Ammon's horn (tissue), 1 donor: ENCODE measurements at regions not wholly inside any gene's neighbourhood (a gene's known extent, or its start where the extent isn't known, plus 50 kb on each side); places are given as distances from the start of the nearest gene placed in this dataset.
"Not testable (repeated sequence)": the region's sequence is repeated elsewhere in the genome, so short reads cannot be mapped to it uniquely, and the experiment has no call there.

ENCODE experiments used
- DNase-seq: peaks from one replicate; pipeline ENCODE4 v3.0.0-alpha.2; 2016; ENCODE audit warnings: low spot score

DNA sequence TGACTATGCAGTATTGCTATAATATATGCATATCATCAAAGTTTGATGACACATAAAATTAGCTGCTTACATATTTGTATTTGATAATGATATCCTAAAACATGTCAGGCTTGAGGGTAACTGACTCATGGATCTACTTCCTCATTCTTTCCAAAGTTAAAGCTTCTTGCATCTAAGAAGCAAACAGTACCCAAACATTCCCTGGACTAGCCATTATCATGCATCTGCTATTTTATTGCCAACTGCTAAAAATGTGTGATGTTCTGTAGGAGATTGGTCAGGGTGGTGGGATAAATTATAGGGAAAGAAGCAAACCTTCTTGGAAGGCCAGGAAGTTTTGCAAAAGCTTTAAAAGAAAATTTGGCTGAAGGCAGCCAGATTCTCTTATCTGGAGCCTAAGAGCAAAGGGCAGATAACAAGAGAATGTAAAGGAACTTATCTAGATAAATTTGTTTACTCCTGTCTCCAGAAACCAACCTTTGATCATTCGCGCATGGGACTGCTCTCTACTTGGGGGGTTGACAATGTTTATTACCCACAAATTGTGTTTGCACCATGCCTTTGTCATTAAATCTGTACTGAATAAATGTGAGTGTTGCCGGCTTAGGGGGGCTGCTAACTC, 604.1 kb upstream of the TLE4 start:
- DNase-seq, result no peak

DNA sequence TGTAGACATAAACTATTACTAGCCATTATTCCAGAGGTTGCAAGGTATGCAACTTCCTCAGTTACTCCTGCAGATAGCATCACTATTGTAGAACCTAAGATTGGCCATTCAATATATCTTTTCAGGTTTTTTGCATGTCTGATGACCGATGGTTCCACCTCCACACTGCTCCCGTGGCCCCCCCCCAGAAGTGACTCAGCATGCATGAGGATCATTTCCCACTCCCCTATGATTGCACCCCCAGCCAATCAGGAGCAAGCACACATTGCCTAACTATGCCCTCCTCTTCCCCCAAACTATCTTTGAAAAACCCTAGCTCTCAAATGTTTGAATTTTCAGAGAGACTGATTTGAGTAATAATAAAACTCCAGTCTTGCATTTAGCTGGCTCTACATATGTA, 601.4 kb upstream of the TLE4 start:
- no peak for DNase-seq

DNA sequence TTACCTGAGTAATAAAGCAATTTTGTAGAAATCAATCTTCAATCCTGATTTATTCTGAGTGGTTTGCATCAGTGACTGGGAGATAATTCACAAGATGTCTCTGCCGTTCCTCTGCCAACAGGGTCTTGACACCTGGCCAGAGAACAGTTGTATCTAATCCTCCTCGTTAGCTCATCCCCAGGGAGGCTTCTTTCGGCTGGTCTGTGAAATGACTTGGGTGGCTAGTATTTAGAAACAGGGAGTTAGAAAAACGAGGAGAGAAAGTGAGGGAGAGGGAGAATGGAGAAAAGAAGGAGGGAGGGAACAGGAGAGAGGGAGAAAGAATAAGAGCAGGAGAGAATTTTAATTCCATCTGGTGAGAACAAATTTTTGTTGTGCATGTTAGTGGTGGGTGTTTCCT, 600.2 kb upstream of the TLE4 start:
- no peak for DNase-seq

DNA sequence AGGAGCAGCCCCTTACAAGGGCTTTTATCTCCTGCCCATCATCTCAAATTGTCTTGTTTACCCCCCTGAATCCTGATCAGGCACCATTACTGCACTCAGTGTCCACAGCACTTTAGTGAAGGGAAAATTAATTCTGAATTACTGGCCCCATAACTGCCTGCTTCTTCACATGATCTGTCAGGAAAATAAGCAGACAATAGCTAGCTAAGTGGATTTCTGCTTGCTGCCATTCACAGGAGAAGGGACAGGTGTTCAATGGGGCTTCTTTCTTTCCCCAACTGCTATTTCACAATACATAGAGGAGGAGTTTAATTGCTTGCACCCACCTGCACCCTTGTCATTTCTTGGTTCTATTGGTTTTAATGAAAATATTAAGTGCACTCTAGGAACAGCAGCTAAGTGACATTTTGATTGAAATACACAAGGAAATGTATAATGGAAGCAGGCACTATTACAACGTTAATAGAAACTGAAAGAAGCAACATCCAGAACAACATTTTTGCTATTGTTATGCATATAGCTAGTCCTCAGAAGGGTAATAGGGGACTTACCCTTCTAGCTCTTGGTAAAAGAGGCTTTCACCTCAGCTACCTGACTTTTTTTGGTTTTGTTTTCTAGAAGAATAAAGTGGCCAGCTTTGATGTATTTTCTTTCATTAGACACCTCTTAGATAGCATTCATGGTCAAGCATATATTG, 599.3 kb upstream of the TLE4 start:
- DNase-seq, result no peak

DNA sequence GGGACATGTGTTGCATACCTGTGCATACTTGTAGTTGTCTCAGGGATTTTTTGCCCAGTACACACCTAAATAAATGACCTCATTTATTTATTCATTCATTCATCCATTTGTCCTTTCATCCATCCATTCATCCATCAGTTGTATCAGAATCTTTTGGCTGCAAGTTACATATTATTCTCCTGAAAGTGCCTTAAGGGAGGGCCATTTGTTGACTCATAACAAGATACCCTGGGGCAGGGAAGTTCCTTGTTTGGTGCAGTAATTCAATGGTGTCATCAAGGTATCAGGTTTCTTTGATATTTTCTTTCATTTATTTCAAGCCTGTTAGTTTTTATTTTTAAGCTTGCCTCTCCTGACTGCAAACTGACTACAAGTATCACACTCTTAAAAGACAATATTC, 597.9 kb upstream of the TLE4 start:
- DNase-seq, result no peak

DNA sequence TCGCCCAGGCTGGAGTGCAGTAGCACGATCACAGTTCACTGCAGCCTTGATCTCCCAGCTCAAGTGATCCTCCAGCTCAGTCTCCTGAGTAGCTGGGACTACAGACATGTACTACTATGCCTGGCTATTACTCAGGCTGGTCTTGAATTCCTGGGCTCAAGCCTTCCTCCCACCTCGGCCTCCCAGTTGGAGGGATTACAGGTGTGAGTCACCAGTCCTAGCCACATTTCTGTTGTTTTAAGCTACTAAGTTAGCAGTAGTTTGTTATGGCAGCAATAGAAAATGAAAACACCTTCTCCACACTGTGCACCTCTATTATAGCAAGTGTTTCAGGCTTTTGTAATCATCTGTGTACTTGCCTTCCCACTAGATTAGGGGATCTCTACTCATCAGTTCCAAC, 588.9 kb upstream of the TLE4 start:
- DNase-seq, result no peak

DNA sequence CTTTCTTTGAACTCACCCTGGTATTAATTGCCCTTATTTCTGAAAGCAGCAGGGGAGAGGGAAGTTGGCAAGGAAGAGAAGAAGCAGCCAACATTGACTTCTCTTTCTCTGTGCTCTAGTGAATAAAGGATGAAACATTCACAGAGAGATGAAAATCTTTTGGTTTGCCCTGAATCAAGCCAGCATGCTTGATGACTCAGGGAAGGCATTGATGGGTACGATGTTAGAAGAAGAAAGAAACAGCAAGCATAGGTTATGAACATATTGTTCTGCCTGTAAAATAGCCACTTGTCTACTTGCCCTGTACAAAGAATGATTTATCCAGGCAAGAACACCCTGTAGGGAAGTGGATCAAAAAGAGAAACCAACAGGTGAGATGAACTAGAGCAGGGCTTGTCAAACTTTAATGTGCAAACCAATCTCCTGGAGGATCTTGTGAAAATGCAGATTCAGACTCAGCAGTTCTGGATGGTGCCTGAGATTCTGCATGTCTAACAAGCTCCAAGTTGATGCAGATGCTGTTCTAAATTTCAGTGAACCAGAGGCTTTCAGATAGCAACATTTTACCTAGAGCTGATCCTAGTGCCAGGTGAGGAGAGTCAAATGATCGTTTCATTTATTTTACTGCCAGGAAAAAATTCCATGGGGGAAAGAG, 586.6 kb upstream of the TLE4 start:
- no peak for DNase-seq

DNA sequence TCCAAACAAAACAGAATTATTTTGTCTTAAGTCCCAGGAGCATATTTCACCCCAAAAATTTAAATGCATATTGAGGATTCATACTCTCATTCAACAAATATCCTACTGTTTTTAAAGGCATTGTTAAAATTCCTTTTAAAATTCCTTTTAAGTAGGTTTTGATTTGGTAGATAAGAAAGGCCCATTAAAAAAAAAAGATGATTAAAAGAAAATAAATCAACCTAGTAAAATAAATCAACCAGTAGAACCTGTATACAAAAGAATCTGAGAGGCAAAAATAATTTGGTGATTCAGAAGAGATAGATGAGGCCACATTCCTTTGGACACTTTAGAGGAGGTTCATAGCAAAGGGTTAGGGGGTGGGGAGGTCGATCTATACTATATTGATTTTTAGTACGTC, 585.3 kb upstream of the TLE4 start:
- DNase-seq, result no peak

DNA sequence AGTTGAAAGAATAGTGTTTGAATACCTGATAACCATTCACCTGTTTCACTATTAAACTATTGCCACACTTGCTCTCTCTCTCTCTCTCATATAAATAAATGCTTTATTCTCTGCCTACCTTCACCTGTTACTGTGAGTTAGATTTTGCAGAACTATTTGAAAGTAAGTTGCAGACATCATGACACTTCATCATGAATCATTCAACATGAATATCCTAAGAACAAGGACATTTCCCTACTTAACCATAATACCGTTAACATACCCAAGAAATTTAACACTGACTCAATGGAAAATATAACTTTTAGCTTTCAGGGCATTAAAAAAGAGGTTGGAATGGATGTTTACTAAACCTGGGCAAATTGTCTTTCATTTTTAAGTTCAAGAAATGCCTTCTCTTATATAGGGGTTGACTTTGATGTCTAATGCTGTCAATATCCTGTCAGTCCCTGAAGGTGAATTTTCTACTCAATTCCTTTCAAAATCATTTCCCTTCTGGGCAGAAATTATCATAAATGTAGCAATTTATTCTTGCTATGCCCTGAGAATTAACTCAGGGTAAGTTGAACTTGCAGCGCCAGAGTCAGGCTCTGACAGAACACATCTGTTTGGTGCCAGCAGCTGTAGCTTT, 582.6 kb upstream of the TLE4 start:
- no peak for DNase-seq

DNA sequence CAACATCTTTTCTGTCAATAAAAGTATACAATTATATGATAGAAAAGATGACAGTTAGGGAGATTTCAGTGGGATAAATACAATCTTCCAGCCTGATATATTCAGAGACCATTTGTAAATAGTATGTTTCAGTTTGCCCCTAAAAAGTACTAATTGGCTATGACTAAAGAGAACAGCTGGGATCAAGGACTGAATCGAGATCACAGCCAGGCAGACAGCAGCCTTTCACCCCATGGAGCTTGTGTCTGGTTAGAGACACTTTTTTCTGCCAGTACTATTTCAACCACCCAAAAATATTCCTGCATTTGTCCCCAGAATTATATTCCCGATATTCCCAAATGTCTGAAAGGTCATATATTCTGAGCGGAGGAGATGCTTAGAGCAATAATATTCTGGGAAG, 577.3 kb upstream of the TLE4 start:
- DNase-seq, result no peak

DNA sequence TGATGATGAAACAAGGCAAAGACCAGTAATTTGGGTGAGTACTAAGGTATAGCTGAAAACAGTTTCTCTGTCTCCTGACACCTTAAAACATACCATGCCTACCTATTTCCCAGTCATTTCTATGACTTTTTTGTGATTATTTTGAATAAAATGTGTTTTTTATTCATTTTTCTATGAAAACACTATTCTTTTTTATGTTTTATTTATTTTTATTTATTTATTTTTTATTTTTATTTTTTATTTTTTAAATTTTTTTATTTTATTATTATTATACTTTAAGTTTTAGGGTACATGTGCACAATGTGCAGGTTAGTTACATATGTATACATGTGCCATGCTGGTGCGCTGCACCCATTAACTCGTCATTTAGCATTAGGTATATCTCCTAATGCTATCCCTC, 576.8 kb upstream of the TLE4 start:
- not testable (repeated sequence) for DNase-seq

DNA sequence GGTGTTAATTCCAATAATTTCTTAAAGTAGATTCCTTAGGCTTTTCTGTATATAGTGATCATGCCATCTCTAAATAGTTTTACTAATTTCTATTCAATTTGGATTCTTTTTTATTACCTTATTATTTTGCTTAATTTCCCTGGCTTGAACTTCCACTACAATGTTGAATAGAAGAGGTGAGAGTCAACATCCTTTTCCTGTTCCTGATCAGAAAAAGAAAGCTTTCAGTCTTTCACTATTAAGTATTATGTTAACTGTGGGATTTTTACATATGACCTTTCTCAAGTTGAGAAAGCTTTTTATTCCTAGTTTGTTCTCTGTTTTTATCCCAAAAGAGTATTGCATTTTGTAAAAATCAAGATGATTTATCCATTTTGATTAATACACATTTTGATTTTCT, 574.5 kb upstream of the TLE4 start:
- DNase-seq, result no peak

DNA sequence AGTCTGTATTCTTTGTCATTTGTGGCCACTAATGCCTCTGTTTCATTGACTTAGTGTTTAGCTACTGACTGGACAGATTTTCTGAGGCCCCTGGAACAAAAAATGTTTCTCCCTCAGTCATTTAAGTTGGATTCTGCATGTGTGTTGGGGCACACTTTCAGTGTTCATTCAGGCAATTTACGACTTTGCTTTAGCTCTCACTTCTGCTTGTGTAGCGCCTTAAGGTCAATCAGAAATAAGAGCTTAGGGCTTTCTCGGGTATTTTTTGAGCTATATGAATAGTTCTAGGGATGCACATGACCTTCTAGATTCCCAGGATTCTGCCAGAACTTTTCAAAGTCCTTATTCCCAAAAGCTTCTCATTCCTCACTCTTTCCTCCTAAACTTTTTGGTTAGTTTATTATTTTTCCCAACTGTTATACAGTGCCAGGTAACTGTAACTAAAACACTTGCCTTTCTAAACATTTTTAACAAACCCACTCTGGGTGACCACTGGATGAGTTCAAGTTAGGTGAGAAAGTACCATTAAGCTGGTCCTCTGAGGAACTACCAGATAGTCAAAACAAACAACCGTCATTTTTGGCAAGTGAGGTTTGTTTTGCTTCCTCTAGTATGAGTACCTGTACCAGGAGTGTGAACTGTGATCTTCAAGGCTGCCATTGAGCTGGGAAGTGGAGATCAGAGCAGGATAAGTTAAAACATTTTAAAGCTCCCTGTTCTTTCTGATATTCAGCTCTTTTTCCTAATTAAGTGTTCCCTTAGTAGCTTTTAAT, 571.3 kb upstream of the TLE4 start:
- no peak for DNase-seq

DNA sequence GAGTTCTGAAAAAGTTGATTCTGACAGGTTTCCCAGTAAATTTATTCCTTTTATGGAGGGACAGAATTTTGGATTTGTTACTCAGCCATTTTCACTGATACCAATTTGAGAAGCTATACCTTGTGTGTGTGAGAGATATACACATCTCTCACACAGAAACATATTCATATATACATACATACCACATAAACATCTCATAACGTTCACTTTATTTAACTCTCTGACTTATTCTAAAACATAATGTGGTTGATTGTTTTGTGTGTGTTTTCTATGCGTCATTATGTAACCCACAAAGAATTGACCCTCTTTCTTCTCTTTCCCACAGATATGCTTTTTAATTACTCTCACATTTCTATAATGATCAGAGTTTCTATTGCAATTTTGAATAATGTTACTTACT, 570.8 kb upstream of the TLE4 start:
- no peak for DNase-seq

DNA sequence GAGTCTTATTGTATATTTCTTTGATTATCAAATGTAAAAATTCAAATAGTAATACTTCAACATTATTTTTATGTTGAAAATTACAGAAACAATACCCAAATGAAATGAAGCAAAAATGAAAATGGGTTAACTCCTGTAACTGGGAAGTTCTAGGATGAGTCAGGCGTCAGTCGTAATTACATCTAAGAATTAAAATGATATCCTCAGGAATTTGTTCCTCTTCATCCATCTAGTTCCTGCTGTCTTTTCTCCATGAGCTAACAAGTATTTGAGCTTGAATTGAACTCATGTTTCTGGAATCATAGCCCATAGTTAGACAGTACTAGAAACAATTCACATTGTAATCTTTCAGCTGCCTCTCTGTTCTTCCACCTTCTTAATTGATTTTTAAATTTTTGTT, 568.3 kb upstream of the TLE4 start:
- no peak for DNase-seq

DNA sequence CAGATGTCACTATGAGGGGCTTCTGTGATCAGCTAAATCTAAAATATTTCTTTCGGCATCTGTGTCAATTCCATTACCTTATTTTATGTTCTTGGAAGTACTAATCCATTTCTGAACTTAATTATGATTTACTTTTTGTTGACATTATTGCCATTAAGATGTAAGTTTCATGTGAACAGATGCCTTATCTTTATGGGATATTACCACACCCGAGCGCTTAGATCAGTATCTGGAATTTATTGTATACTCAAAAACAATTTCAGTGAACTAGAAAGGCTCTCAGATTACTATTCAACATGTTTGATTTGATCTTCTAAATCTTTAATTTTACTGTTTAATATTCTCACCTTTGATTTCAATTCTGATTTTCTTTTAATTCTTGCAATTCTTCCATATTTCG, 567.7 kb upstream of the TLE4 start:
- DNase-seq, result no peak

DNA sequence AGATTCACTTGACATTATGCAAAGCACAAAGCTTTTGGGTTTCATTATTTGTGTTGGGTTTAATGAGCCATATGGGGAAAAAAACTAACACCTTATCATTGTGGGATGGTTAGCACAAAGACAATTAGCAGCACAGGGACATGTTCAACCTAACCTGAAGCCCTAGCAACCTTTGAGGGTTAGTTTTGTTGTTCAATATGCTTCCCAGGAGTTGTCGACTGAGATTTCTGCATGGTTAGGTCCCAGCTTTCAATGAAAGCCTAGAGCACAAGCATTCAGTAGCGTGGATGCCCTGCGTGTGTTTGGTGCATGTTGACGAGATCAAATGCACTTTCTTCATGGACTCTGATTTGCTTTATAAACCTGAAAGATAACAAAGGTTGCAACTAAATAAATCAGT, 565.2 kb upstream of the TLE4 start:
- no peak for DNase-seq

DNA sequence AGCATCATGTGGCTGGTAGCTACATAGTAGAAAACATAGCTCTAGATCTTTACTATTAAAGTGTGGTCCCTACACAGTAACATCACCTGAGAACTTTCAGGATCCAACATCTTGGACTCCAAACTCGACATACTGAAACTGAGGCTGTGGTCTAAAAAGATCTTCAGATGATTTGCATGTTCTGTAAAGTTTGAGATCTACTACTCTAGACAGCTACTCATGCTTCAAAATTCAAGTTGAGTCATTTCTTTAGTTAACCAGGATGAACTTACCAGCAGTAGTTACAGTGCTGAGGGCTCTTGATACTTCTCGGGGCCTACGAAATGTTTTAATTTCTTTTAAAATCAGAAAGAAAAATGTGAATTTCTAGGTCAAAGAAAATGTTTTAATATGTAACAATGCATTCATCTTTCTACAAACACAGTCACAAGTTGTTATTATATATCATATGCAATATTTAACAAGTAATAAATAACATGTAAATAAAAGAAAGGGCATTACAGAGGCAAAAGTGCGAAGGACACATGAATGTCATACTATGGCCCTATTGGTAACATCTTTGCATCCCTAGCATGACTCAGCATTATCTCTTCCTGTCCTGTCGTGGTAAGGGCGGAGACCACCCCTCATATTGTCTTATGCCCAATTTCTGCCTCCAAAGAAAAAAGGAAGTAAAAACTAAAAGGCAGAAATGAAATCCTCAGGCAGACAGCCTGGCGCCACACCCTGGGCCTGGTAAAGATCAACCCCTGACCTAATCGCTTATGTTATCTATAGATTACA, 563.9 kb upstream of the TLE4 start:
- no peak for DNase-seq

DNA sequence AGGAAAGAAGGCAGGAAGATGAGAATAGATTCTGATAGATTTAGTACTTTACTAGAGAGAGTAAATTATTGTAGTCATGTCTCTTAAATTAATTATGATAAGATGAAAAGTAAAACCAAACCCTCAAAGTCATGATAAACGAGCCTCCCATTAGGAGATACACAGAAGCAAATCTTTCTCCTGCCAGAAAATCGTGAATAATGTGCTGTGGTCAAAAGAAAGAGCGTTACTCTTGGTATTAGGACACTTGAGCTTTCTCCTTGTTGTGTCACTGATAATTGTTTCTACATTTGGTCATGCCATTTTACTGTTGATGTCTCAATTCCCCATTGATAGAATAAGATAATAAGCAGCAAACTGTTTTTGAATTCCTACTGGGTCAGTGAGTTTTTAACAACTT, 562.8 kb upstream of the TLE4 start:
- DNase-seq, result no peak

DNA sequence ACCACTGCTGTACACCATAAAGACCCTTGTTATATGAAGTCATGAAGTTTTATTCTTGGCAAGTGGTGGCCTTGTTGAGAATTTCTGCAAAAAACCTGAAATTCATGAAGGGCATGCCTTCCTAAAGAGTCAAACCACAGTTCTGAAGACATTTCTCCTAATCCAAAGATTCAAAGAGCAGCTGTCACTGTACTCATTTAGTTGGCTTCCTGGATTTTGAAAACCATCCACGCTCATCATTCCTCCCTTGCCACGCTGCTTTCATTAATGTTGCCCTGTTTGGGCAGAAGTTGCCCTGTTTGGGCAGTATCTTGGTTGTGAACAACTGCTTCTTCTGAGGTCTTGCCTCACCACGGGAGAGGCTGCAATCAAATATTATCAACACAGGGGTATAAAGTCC, 560.3 kb upstream of the TLE4 start:
- no peak for DNase-seq

DNA sequence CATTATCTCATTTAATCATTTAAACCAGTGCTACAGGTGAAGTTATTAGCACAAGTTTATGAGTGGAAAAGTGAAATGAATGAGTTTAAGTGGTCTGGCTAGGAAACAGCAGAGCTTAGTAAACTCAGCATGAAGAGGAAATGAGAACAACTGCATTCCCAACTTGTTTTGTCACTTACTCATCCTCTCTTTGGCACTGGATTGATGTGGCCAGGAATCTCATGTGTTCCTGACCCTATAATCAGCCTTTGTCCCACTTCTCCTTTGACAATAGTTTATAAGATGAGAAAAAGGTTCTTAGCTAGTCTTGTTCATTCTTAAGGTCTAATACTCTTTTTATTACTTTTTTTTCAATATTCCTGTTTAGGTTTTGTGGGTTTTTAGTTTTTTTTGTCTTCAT, 559.2 kb upstream of the TLE4 start:
- DNase-seq, result no peak
